GM12891 (cell line): ENCODE measurements at regions not wholly inside any gene's neighbourhood (a gene's known extent, or its start where the extent isn't known, plus 50 kb on each side); places are given as distances from the start of the nearest gene placed in this dataset.

Source experiments
- DNase-seq: peaks from one replicate; pipeline ENCODE4 v3.0.0; 2011; ENCODE audit warnings: low spot score; ENCODE audit not compliant: insufficient read length
- FAIRE-seq: peaks from 2 replicates; lab custom pipeline; 2011; peaks lifted over from hg19 to GRCh38; lab: Jason Lieb, UNC
- PAX5 ChIP-seq: IDR thresholded peaks from 2 replicates; pipeline ENCODE4 v1.6.1; 2011; ENCODE audit warnings: low read length, moderate library complexity, mild to moderate bottlenecking; ENCODE audit not compliant: insufficient read depth, severe bottlenecking
- POLR2A ChIP-seq: IDR thresholded peaks from 2 replicates; pipeline ENCODE4 v1.6.1; 2011; ENCODE audit warnings: low read depth, low read length, control low read depth
- POLR2AphosphoS5 ChIP-seq: IDR thresholded peaks from 2 replicates; pipeline ENCODE4 v1.6.1; 2011; ENCODE audit warnings: low read depth, low read length, control low read depth
- POU2F2 ChIP-seq: IDR thresholded peaks from 2 replicates; pipeline ENCODE4 v1.6.1; 2011; ENCODE audit warnings: low read depth, mild to moderate bottlenecking, control low read depth, low read length, moderate library complexity
- SPI1 ChIP-seq: IDR thresholded peaks from 2 replicates; pipeline ENCODE4 v1.6.1; 2011; ENCODE audit warnings: low read depth, low read length, control low read depth
- TAF1 ChIP-seq: IDR thresholded peaks from 2 replicates; pipeline ENCODE4 v1.6.1; 2011; ENCODE audit warnings: low read depth, low read length, control low read depth

- FAIRE-seq (no peak), DNase-seq (no peak)
- TF ChIP-seq POLR2AphosphoS5: no peak
- TF ChIP-seq SPI1: no peak
- no peak for TF ChIP-seq PAX5
- TF ChIP-seq POU2F2: no peak
- no peak for TF ChIP-seq TAF1
- TF ChIP-seq POLR2A: no peak
Observed at GRCh38 chr12:28869197-28869596, 279.9 kb upstream of the FAR2 start.

- TF ChIP-seq TAF1 (no peak), SPI1 (no peak), POLR2AphosphoS5 (no peak), POLR2A (no peak), PAX5 (no peak), POU2F2 (no peak)
- FAIRE-seq: no peak
- no peak for DNase-seq
Observed at GRCh38 chr12:28870839-28871440, 278.1 kb upstream of the FAR2 start.

- FAIRE-seq: peak; percentile 20
Observed at GRCh38 chr12:28872654-28873268, 276.3 kb upstream of the FAR2 start.

GRCh38 chr12:28874758-28875157, 274.3 kb upstream of the FAR2 start:
- DNase-seq (no peak), FAIRE-seq (no peak)
- TF ChIP-seq POU2F2 (no peak), POLR2AphosphoS5 (no peak), TAF1 (no peak), SPI1 (no peak), PAX5 (no peak), POLR2A (no peak)

More at GRCh38 chr12:28872654-28873268, 276.3 kb upstream of the FAR2 start:
- no peak for TF ChIP-seq PAX5
- TF ChIP-seq POU2F2: no peak
- TF ChIP-seq SPI1: no peak
- no peak for TF ChIP-seq TAF1
- TF ChIP-seq POLR2AphosphoS5: no peak
- TF ChIP-seq POLR2A: no peak
- peak; percentile 3 for DNase-seq

GRCh38 chr12:28876196-28876798, 272.8 kb upstream of the FAR2 start:
- no peak for TF ChIP-seq SPI1
- no peak for TF ChIP-seq TAF1
- no peak for TF ChIP-seq POLR2AphosphoS5
- TF ChIP-seq POU2F2: no peak
- no peak for TF ChIP-seq PAX5
- TF ChIP-seq POLR2A: no peak
- no peak for FAIRE-seq
- DNase-seq: no peak

- TF ChIP-seq PAX5: no peak
- no peak for TF ChIP-seq POLR2A
- TF ChIP-seq TAF1: no peak
- no peak for TF ChIP-seq POU2F2
- TF ChIP-seq SPI1: no peak
- no peak for TF ChIP-seq POLR2AphosphoS5
- DNase-seq (no peak), FAIRE-seq (no peak)
Observed at GRCh38 chr12:28877854-28878253, 271.2 kb upstream of the FAR2 start.

- FAIRE-seq: no peak
- no peak for DNase-seq
Observed at GRCh38 chr12:28878629-28879028, 270.4 kb upstream of the FAR2 start.

GRCh38 chr12:28879379-28879778, 269.7 kb upstream of the FAR2 start:
- peak; percentile 80 for FAIRE-seq
- TF ChIP-seq SPI1: peak; percentile 81
- TF ChIP-seq PAX5: no peak
- no peak for DNase-seq

More at GRCh38 chr12:28878629-28879028, 270.4 kb upstream of the FAR2 start:
- TF ChIP-seq POU2F2 (no peak), PAX5 (no peak)

GRCh38 chr12:28882444-28882843, 266.6 kb upstream of the FAR2 start:
- FAIRE-seq (no peak), DNase-seq (no peak)
- TF ChIP-seq TAF1 (no peak), POU2F2 (no peak), PAX5 (no peak), POLR2AphosphoS5 (no peak)

- DNase-seq: no peak
- no peak for FAIRE-seq
- TF ChIP-seq SPI1 (no peak), POU2F2 (no peak), PAX5 (no peak), TAF1 (no peak), POLR2A (no peak), POLR2AphosphoS5 (no peak)
Observed at GRCh38 chr12:28883406-28883997, 265.6 kb upstream of the FAR2 start.
